GM12872 (cell line): ENCODE measurements at regions not wholly inside any gene's neighbourhood (a gene's known extent, or its start where the extent isn't known, plus 50 kb on each side); places are given as distances from the start of the nearest gene placed in this dataset.

Source experiments
- TF ChIP-seq, protein P1 (sequence below): IDR thresholded peaks from 3 replicates; pipeline ENCODE4 v1.5.1; 2011; ENCODE audit warnings: low read depth, mild to moderate bottlenecking, low read length, moderate library complexity; ENCODE audit not compliant: insufficient read depth

DNA sequence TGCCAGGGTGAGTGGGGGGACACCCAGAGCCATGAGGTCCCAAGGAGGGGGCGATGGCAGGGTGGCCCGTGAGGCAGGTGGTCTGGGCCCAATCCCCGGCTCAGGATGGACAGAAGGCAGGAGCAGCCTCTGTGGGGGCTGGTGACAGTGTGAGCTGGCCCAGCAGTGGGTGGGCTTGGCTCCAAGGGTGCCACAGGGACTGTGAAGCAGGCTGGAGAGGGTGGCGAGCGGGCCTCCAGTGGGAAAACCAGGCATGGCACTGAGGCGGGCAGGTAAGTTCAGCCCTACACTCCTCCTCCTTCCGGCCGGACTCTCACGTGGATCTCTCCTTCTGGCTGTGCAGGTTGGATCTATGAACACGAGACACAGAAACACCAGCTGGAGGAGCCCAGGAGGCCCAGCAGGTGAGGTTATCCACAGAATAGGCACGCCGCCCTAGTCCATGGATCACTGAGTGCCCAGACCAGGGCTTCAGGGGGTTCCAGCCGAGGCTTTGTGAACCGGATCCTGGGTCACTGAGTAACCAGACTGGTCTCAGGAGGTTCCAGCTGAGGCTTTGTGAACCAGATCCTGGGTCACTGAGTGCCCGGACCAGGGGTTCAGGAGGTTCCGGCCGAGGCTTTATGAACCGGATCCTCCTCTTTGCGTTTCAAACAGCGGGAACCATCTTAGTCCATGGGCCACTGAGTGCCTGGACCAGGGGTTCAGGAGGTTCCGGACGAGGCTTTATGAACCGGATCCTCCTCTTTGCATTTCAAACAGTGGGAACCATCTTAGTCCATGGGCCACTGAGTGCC lies 76.4 kb upstream of the BHLHE23 start:
- TF ChIP-seq, protein P1, sequence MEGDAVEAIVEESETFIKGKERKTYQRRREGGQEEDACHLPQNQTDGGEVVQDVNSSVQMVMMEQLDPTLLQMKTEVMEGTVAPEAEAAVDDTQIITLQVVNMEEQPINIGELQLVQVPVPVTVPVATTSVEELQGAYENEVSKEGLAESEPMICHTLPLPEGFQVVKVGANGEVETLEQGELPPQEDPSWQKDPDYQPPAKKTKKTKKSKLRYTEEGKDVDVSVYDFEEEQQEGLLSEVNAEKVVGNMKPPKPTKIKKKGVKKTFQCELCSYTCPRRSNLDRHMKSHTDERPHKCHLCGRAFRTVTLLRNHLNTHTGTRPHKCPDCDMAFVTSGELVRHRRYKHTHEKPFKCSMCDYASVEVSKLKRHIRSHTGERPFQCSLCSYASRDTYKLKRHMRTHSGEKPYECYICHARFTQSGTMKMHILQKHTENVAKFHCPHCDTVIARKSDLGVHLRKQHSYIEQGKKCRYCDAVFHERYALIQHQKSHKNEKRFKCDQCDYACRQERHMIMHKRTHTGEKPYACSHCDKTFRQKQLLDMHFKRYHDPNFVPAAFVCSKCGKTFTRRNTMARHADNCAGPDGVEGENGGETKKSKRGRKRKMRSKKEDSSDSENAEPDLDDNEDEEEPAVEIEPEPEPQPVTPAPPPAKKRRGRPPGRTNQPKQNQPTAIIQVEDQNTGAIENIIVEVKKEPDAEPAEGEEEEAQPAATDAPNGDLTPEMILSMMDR: no peak

DNA sequence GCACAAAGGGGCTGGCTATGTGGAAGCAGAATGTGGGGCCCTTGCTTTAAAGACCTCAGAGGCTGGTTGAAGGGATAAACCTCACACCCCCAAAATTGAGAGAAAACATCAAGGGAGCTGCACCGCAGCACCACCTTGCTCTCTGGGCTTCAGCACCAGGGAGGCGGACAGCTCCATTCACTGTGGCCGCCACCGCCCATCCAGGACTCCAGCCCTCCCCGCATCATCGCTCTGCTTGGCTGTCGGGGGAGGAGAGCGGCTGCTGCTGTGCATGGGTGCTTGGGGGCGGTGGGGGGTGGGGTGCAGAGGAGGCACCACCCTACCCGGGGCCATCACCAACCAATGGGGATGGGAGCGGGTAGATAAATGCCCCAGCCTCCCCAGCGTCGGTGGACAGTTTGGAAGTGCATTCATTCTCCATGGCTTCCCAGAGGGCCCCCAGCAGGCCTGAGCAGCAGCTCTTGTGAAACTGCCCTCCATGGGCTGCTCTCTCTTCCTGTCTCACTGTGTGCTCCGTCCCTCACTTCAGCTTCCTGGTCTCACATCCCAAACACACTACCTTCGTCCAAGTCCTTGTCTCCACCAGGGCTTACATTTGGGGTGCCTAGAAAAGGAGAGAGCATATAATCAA lies 75.7 kb upstream of the BHLHE23 start:
- TF ChIP-seq, protein P1: no peak

DNA sequence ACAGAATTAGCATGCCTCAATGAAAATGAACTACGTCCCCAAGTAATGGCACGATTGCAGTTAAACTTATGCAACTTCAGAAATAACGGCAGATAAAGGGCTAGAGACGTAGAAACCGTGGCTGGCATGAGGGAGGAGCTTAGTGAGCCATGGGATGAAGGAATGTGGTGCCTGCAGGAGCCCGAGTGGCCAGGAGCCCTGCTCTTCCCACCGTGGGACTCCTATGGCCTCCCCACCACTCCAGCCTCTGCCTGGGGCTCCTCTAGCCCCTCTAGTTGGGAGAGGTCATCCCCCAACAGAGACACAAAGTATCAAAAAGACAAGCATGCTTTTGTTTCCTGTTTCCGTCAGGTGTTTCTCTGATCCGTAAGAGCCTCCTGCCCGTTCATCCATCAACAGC lies 75.1 kb upstream of the BHLHE23 start:
- TF ChIP-seq, protein P1: no peak

DNA sequence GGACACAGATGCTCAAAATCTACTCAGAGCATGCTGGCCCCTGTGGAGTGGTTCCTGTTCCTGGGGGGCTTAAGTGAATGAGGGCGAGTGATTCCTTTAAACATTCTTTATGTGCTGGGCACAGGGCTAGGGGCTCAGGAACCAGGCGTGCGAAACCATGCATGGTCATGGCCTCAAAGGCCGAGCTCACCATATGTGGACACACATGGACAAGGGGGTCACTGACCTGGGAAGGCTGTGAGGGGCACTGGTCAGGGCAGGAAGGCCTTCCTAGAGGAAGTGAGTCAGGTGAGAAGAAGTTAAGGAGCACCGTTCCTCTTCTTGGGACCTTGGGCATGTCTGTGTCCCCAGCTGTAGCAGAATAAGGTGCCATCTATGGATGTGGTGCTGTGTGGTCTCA lies 74.6 kb upstream of the BHLHE23 start:
- TF ChIP-seq, protein P1: no peak

DNA sequence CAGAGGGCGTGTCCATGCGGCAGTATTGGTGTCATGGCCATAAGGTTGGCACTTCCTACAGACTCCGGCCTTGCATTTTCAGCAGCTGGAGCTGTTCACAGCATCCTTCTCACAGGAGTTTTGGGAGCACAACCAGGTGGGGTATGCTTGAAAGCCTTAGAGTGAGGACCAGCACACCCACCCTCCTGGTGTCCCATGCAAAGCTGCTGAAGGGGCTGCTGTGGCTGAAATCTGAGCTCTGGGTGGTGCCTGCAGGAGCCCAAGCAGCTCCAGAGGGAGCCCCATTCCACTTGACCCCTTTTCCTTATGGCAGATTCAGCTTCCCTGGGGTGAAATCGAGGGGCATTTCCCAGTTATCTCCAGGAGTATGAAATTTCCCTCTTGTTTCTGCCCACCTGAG lies 74.0 kb upstream of the BHLHE23 start:
- TF ChIP-seq, protein P1: no peak

DNA sequence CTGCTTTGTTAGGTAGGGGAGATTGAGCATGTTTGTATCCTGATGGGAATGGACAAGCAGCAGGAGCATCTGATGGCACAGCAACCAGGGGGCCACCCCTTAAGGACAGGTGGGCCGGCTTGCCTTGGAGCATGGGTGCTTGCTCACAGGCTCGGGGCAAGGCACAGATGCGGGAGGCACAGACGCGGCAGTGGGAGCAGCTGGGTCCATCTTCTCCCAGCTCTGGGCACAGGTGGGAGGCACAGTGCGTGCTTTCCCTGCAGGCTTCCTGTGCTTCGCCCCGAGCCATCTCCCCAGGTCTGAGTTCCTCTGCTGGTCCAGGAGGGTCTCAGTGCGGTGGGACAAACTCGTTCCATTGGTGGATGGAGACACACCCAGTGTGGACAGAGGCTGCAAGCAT lies 73.6 kb upstream of the BHLHE23 start:
- TF ChIP-seq, protein P1: no peak

DNA sequence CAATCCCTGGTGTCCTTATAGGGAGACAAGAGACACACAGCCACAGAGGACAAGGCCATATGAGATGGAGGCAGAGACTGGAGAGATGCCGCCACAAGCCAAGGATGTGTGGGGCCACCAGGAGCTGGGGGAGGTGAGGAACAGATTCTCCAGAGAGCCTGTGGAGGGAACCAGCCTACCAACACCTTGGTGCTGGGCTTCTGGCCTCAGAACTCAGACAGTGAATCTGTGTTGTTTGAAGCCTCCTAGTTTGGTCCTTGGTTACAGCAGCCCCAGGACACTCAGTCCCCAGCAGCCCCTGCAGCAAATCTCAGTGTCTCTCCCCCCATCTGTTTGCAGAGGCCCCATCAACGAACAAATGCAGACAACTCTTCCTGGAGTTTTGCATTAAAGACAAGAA lies 73.2 kb upstream of the BHLHE23 start:
- TF ChIP-seq, protein P1: no peak
